A549 (cell line): ENCODE measurements at regions not wholly inside any gene's neighbourhood (a gene's known extent, or its start where the extent isn't known, plus 50 kb on each side); places are given as distances from the start of the nearest gene placed in this dataset.

ENCODE experiments used
- ATAC-seq, 2 experiments: fragments of 200-7000 bp in 1 of 2; fragments of >200 bp in 1 of 2; cut with Nextera tagmentation in 1 of 2; cut with Tn5 transposase in 1 of 2; 3 replicates each; pipeline versions ENCODE4 v1.8.0 to v1.9.1; 2018 to 2020; ENCODE audit warnings: mild to moderate bottlenecking in 1 of 2, moderate library complexity in 1 of 2
- CTCF ChIA-PET: fragments of 300-600 bp; sonication (Branson Sonifier 250); formaldehyde crosslinking; extraction: SDS; loops from one replicate; lab custom pipeline; 2021; ENCODE audit warnings: antibody characterized with exemption, inconsistent platforms; lab: Yijun Ruan, JAX
- POLR2A ChIA-PET: fragments of 350-600 bp; formaldehyde crosslinking; extraction: SDS; loops from one replicate; lab custom pipeline; 2021; ENCODE audit warnings: antibody characterized with exemption, inconsistent platforms; lab: Yijun Ruan, JAX
- DNase-seq, 2 experiments: peaks; one replicate each; pipeline versions ENCODE4 v3.0.0 to v3.0.0-alpha.2; 2011 to 2016; ENCODE audit warnings: low read depth in 1 of 2, low spot score in 1 of 2
- FAIRE-seq: peaks from 2 replicates; lab custom pipeline; 2011; peaks lifted over from hg19 to GRCh38; lab: Jason Lieb, UNC
- H3K27ac ChIP-seq, 2 experiments: fragments of >200 bp; sonication (Bioruptor Twin); formaldehyde crosslinking; 3 replicates each; pipeline ENCODE4 v1.5.1; 2016 to 2017
- H3K4me1 ChIP-seq: fragments of >200 bp; sonication (Bioruptor Twin); formaldehyde crosslinking; 3 replicates; pipeline ENCODE4 v1.6.1; 2016
- H3K4me2 ChIP-seq: fragments of >200 bp; sonication (Bioruptor Twin); formaldehyde crosslinking; 3 replicates; pipeline ENCODE4 v1.6.1; 2016
- H3K4me3 ChIP-seq: fragments of >200 bp; sonication (Bioruptor Twin); formaldehyde crosslinking; 3 replicates; pipeline ENCODE4 v1.5.1; 2016
- H3K9me3 ChIP-seq: fragments of >200 bp; sonication (Bioruptor Twin); formaldehyde crosslinking; 3 replicates; pipeline ENCODE4 v1.6.1; 2016
- BHLHE40 ChIP-seq: IDR thresholded peaks from 2 replicates; pipeline ENCODE4 v1.6.1; 2012; ENCODE audit warnings: low read depth, low read length, inconsistent platforms
- CBX2 ChIP-seq: fragments of 200-600 bp; sonication (generic); IDR thresholded peaks from 2 replicates; pipeline ENCODE4 v1.6.1; 2016; ENCODE audit warnings: low read depth, mild to moderate bottlenecking, borderline replicate concordance
- CBX8 ChIP-seq: fragments of 200-600 bp; sonication (generic); IDR thresholded peaks from 2 replicates; pipeline ENCODE4 v1.6.1; 2016
- CEBPB ChIP-seq, 2 experiments: fragments of >200 bp in 1 of 2; sonication (Bioruptor Twin) in 1 of 2; formaldehyde crosslinking in 1 of 2; IDR thresholded peaks; 2 replicates each; pipeline ENCODE4 v1.6.1; 2012 to 2016
- CHD4 ChIP-seq: fragments of 200-600 bp; sonication (generic); IDR thresholded peaks from 2 replicates; pipeline ENCODE4 v1.6.1; 2016; ENCODE audit warnings: antibody characterized with exemption, mild to moderate bottlenecking, borderline replicate concordance
- CTCF ChIP-seq: fragments of >200 bp; sonication (Bioruptor Twin); formaldehyde crosslinking; IDR thresholded peaks from 3 replicates; pipeline ENCODE4 v1.5.1; 2016
- EHF ChIP-seq: fragments of 250-450 bp; sonication (Bioruptor Pico); IDR thresholded peaks from 2 replicates; pipeline ENCODE4 v1.5.0; 2020; ENCODE audit warnings: mild to moderate bottlenecking
- EHMT2 ChIP-seq: fragments of 200-600 bp; sonication (generic); IDR thresholded peaks from 2 replicates; pipeline ENCODE4 v1.6.1; 2016; ENCODE audit warnings: antibody characterized with exemption, low read depth, mild to moderate bottlenecking, moderate library complexity
- FOSB ChIP-seq: fragments of 250-450 bp; sonication (Bioruptor Pico); IDR thresholded peaks from 2 replicates; pipeline ENCODE4 v1.5.0; 2020; ENCODE audit warnings: mild to moderate bottlenecking, moderate library complexity
- GATA3 ChIP-seq: IDR thresholded peaks from 2 replicates; pipeline ENCODE4 v1.6.1; 2012; ENCODE audit warnings: borderline replicate concordance
- HDAC2 ChIP-seq: fragments of 200-600 bp; sonication (generic); IDR thresholded peaks from 2 replicates; pipeline ENCODE4 v1.6.1; 2016
- HEYL ChIP-seq: fragments of 250-450 bp; sonication (Bioruptor Pico); IDR thresholded peaks from 2 replicates; pipeline ENCODE4 v1.8.0; 2021; ENCODE audit warnings: mild to moderate bottlenecking, moderate library complexity
- HOXB13 ChIP-seq: fragments of 250-450 bp; sonication (Bioruptor Pico); IDR thresholded peaks from 2 replicates; pipeline ENCODE4 v1.5.0; 2020; ENCODE audit warnings: low read depth, mild to moderate bottlenecking, moderate library complexity
- JUN ChIP-seq, 2 experiments: fragments of >200 bp; sonication (Bioruptor Twin); formaldehyde crosslinking; IDR thresholded peaks; 2 replicates in 1 of 2; 3 replicates in 1 of 2; pipeline ENCODE4 v1.6.1; 2016 to 2017
- JUNB ChIP-seq: fragments of >200 bp; sonication (Bioruptor Twin); formaldehyde crosslinking; IDR thresholded peaks from 2 replicates; pipeline ENCODE4 v1.6.1; 2016
- KDM1A ChIP-seq: fragments of 200-600 bp; sonication (generic); IDR thresholded peaks from 2 replicates; pipeline ENCODE4 v1.6.1; 2016; ENCODE audit warnings: low read depth, mild to moderate bottlenecking
- MAZ ChIP-seq: fragments of 150-350 bp; IDR thresholded peaks from 2 replicates; pipeline ENCODE4 v1.6.1; 2014; ENCODE audit warnings: antibody characterized with exemption, low read depth, low read length, borderline replicate concordance
- MYC ChIP-seq: IDR thresholded peaks from 2 replicates; pipeline ENCODE4 v1.6.1; 2012; ENCODE audit warnings: mild to moderate bottlenecking, inconsistent platforms, low read length, improper control_type of control experiment, borderline replicate concordance
- NR3C1 ChIP-seq: fragments of >200 bp; sonication (Bioruptor Twin); formaldehyde crosslinking; IDR thresholded peaks from 3 replicates; pipeline ENCODE4 v1.6.1; 2017
- PHF8 ChIP-seq: fragments of 200-600 bp; sonication (generic); IDR thresholded peaks from 2 replicates; pipeline ENCODE4 v1.6.1; 2016; ENCODE audit warnings: low read depth, mild to moderate bottlenecking, antibody characterized with exemption, moderate library complexity, borderline replicate concordance
- POLR2A ChIP-seq: IDR thresholded peaks from 2 replicates; pipeline ENCODE4 v1.6.1; 2012; ENCODE audit warnings: mild to moderate bottlenecking, low read length
- POLR2AphosphoS2 ChIP-seq: conservative IDR thresholded peaks from 2 replicates; pipeline ENCODE4 v1.6.1; 2012; ENCODE audit warnings: low read length, improper control_type of control experiment, inconsistent platforms
- RAD21 ChIP-seq, 2 experiments: fragments of >200 bp in 1 of 2; sonication (Bioruptor Twin) in 1 of 2; formaldehyde crosslinking in 1 of 2; IDR thresholded peaks in 1 of 2; conservative IDR thresholded peaks in 1 of 2; 2 replicates in 1 of 2; 3 replicates in 1 of 2; pipeline ENCODE4 v1.6.1; 2012 to 2018; ENCODE audit warnings: inconsistent platforms in 1 of 2
- RCOR1 ChIP-seq: fragments of 150-350 bp; IDR thresholded peaks from 2 replicates; pipeline ENCODE4 v1.6.1; 2014; ENCODE audit warnings: antibody characterized with exemption, low read length, low read depth
- RFX5 ChIP-seq: fragments of 450-650 bp; IDR thresholded peaks from 2 replicates; pipeline ENCODE4 v1.7.1; 2014; ENCODE audit warnings: antibody characterized with exemption, mild to moderate bottlenecking, moderate library complexity
- RNF2 ChIP-seq: fragments of 200-600 bp; sonication (generic); IDR thresholded peaks from 2 replicates; pipeline ENCODE4 v1.6.1; 2016; ENCODE audit warnings: low read depth, mild to moderate bottlenecking, antibody characterized with exemption, moderate library complexity, borderline replicate concordance
- SREBF2 ChIP-seq: fragments of 450-650 bp; IDR thresholded peaks from 2 replicates; pipeline ENCODE4 v1.6.1; 2014; ENCODE audit warnings: mild to moderate bottlenecking, moderate library complexity
- TFCP2L1 ChIP-seq: fragments of 250-450 bp; sonication (Bioruptor Pico); IDR thresholded peaks from 2 replicates; pipeline ENCODE4 v1.5.0; 2021; ENCODE audit warnings: mild to moderate bottlenecking
- TP53 ChIP-seq: fragments of 250-450 bp; sonication (Bioruptor Pico); IDR thresholded peaks from 2 replicates; pipeline ENCODE4 v1.5.0; 2021; ENCODE audit warnings: mild to moderate bottlenecking, moderate library complexity
- ZFP36 ChIP-seq: fragments of 450-650 bp; IDR thresholded peaks from 2 replicates; pipeline ENCODE4 v1.6.1; 2014; ENCODE audit warnings: borderline replicate concordance; ENCODE audit not compliant: partially characterized antibody
- ZNF302 ChIP-seq: fragments of 250-450 bp; sonication (Bioruptor Pico); IDR thresholded peaks from 2 replicates; pipeline ENCODE4 v1.9.0; 2021; ENCODE audit warnings: inconsistent platforms, mild to moderate bottlenecking, moderate library complexity
- WGBS: methylation state at CpG from one replicate; pipeline ENCODE4 v1.1.6; 2017; ENCODE audit errors: missing lambda C conversion rate; 5-methylcytosine and 5-hydroxymethylcytosine counted together

GRCh38 chr5:91841423-91841822, 458.3 kb upstream of the ARRDC3 start:
- ChIA-PET CTCF (no interaction called here), POLR2A (no interaction called here)
- Histone ChIP-seq H3K9me3 (no peaks in the 10 kb centered on the region), H3K27ac (no peak overlapping the region), H3K4me3 (no peak overlapping the region), H3K4me1 (no peaks in the 10 kb centered on the region), H3K4me2 (no peak overlapping the region)
- FAIRE-seq (no peak), DNase-seq (no peak), ATAC-seq (no peak)
- TF ChIP-seq FOSB (CRISPR knock-in tag) (no peak), TFCP2L1 (no peak), RCOR1 (no peak), CEBPB (IDR thresholded peaks at IDR 0.05) (no peak), RAD21 (conservative IDR thresholded peaks at IDR 0.05 in 1 of 2, IDR thresholded peaks at IDR 0.05 in 1 of 2) (no peak), ZNF302 (CRISPR knock-in tag) (no peak), MAZ (no peak)

- DNase-seq (no peak), ATAC-seq (no peak), FAIRE-seq (no peak)
- no peak overlapping the region for H3K4me2 ChIP-seq
- no peak overlapping the region for H3K27ac ChIP-seq
- POLR2A ChIA-PET = no interaction called here
- CTCF ChIA-PET = interaction anchor here (0.6 kb wide), 1 partner anchor 343 kb away, joined by 3 read pairs; no protein-coding TSS in a partner anchor
- H3K4me1 ChIP-seq = no peaks in the 10 kb centered on the region
- H3K9me3 ChIP-seq = no peaks in the 10 kb centered on the region
- TF ChIP-seq TP53 (no peak), CHD4 (no peak), GATA3 (no peak), EHF (no peak), SREBF2 (no peak), JUN (IDR thresholded peaks at IDR 0.05) (no peak), EHMT2 (no peak), POLR2A (no peak), JUNB (no peak), RFX5 (no peak), PHF8 (no peak), ZFP36 (no peak)
- H3K4me3 ChIP-seq = no peak overlapping the region
- WGBS = 85% methylated on average over 4 of the region's 4 CpGs
These were observed 457.3 kb upstream of the ARRDC3 start for GRCh38 chr5:91840412-91840811.

- no peak overlapping the region for H3K4me3 ChIP-seq
- no peaks in the 10 kb centered on the region for H3K9me3 ChIP-seq
- 67% methylated on average over 4 of the region's 4 CpGs for WGBS
- no peak overlapping the region for H3K4me2 ChIP-seq
- TF ChIP-seq POLR2A (no peak), HEYL (CRISPR knock-in tag) (no peak), ZNF302 (CRISPR knock-in tag) (no peak), EHMT2 (no peak), CBX2 (no peak), TFCP2L1 (no peak), HOXB13 (CRISPR knock-in tag) (no peak), HDAC2 (no peak), NR3C1 (no peak), CBX8 (no peak), ZFP36 (no peak), CTCF (no peak), KDM1A (no peak), JUN (IDR thresholded peaks at IDR 0.05) (no peak), POLR2AphosphoS2 (no peak), TP53 (no peak), RNF2 (no peak), MYC (no peak), SREBF2 (no peak), BHLHE40 (no peak)
- ATAC-seq (no peak), FAIRE-seq (no peak), DNase-seq (no peak)
- ChIA-PET CTCF (interaction anchor here (0.6 kb wide), 1 partner anchor 342 kb away, joined by 3 read pairs; no protein-coding TSS in a partner anchor), POLR2A (no interaction called here)
- no peak overlapping the region for H3K27ac ChIP-seq
- no peaks in the 10 kb centered on the region for H3K4me1 ChIP-seq
These were observed 456.6 kb upstream of the ARRDC3 start for GRCh38 chr5:91839721-91840120.
